GM19328 (cell line): ENCODE measurements at regions not wholly inside any gene's neighbourhood (a gene's known extent, or its start where the extent isn't known, plus 50 kb on each side); places are given as distances from the start of the nearest gene placed in this dataset.
"Not testable (repeated sequence)": the region's sequence is repeated elsewhere in the genome, so short reads cannot be mapped to it uniquely, and the experiment has no call there.

Experiments used
- ATAC-seq: cut with Tn5 transposase; IDR thresholded peaks from one replicate; pipeline ENCODE4 v1.9.1; 2021; ENCODE audit warnings: mild to moderate bottlenecking, moderate library complexity; ENCODE audit not compliant: unreplicated experiment

DNA sequence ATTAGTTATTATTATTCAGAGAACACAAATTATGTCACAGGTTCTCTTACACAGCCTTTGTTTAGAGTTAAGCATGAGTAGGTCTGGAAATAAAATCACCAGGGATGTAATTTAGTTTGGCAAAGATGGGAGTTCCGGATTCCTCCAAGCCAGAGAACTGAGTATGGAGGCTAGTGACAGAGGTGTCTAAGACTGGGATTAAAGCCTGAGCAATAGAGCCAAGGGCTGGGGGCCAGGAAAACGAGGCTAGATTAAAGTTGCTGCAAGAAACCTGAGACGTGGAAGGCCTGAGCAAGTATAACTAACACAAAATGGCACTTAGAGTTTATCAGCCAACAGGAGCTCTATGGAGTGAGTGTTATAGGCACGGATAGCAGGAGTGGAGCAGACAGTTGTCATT, 381.6 kb downstream of the SRGAP2C start:
- ATAC-seq, result no peak

DNA sequence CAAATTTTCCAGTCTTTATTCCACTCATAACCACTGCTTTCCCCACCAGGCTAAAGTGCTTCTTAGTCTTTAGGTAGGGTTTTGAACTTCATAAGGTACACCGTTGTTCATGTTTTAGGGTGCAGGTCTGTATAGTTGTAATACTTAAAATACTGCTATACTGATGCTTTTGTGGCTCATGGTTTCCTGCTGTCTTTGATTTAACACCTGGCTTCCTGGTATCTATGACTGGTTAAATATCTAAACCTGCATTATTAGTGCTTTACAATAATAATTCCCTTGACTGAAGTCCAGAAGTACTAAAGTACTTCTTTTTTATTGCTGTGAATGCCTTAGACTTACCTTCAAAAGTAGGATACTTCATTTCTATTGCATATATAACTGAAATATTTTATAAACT, 384.7 kb downstream of the SRGAP2C start:
- ATAC-seq, result no peak

DNA sequence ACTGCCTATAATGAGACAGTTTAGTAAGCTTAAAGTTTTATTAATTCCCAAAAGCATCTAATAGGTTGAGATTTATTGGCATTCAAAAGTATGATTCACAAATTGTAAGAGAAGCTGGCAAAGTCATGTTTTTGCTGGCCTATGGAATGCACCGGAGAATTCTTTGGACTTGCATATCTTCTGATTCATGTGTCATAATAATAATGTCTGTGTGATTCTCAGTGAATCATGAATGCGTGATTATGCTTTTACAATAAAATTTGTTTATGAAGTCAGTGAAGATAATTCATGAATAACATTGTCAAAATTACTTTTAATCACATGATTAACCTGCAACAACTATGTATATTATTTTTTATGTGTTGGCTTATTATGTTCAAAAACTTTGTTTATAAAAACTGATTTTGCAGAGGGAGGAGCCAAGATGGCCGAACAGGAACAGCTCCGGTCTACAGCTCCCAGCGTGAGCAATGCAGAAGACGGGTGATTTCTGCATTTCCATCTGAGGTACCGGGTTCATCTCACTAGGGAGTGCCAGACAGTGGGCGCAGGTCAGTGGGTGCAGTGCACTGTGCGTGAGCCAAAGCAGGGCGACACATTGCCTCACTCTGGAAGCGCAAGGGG, 389.2 kb downstream of the SRGAP2C start:
- not testable (repeated sequence) for ATAC-seq

- not testable (repeated sequence) for ATAC-seq
Observed at GRCh38 chr1:121574505-121574899, 389.7 kb downstream of the SRGAP2C start.

- ATAC-seq, result not testable (repeated sequence)
Observed at GRCh38 chr1:121582898-121583297, 398.1 kb downstream of the SRGAP2C start.

GRCh38 chr1:121586369-121587229, 401.8 kb downstream of the SRGAP2C start:
- ATAC-seq, result no peak

DNA sequence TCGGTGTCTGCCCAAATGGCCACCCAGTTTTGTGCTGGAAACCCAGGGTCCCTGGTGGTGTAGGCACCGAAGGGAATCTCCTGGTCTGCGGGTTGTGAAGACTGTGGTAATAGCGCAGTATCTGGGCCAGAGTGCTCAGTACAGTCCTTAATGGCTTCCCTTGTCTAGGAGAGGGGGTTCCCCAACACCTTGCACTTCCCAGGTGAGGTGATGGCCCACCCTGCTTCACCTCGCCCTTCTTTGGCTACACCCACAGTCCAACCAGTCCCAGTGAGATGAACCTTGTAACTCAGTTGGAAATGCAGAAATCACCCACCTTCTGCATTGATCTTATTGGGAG, 402.4 kb downstream of the SRGAP2C start:
- ATAC-seq, result no peak

DNA sequence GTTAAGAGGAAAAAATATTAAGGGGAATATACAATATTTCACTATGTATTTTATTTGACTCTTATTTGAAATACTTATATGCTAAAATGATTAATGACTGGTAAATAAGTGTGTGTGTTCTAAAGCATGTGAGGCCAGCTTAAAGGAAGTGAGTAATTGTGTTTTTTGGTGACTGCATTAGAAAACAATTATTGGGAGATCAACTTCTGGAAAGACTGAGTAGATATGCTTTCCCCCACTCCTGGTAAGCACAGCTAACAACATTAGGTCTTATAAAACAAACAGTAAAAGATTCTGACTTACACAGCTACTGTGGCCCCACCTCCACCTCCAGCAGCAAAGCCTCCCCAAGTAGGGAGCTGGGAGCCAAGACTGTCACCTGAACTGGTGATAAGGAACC, 403.0 kb downstream of the SRGAP2C start:
- ATAC-seq, result no peak

DNA sequence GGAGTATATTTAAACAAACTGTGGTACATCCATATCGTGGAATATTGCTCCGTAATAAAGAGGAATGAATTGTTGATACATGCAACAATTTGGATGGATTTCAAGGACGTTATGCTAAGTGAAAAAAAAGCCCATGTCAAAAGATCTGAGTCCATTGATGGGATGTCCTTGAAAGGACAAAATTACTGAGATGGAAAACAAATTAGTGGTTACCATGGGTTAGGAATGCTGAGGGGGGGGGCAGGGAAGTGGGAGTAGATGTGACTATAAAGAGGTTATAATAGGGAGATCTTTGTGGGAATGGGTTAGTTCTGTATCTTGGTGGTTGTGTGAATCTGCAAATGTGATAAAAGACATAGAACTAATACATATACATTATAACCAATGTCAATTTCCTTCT, 409.3 kb downstream of the SRGAP2C start:
- no peak for ATAC-seq

- no peak for ATAC-seq
Observed at GRCh38 chr1:121595089-121595488, 410.3 kb downstream of the SRGAP2C start.

GRCh38 chr1:121604843-121605444, 420.2 kb downstream of the SRGAP2C start:
- ATAC-seq, result not testable (repeated sequence)

GRCh38 chr1:121607499-121607898, 422.7 kb downstream of the SRGAP2C start:
- not testable (repeated sequence) for ATAC-seq
